Breast epithelium (tissue), 4 donors: ENCODE measurements at regions not wholly inside any gene's neighbourhood (a gene's known extent, or its start where the extent isn't known, plus 50 kb on each side); places are given as distances from the start of the nearest gene placed in this dataset.

Experiments used
- DNase-seq, 2 donors: peaks; one replicate each; pipeline ENCODE4 v3.0.0-alpha.2; 2019; ENCODE audit warnings: low spot score in 2 of 2
- H3K27ac ChIP-seq, 2 donors: fragments of 200-600 bp; sonication (generic) in 1 of 2; one replicate each; pipeline ENCODE4 v1.5.1; 2016 to 2019; ENCODE audit warnings: mild to moderate bottlenecking in 1 of 2
- H3K27me3 ChIP-seq, 2 donors: fragments of 200-600 bp; sonication (generic) in 1 of 2; one replicate each; pipeline versions ENCODE4 v1.5.1 to v1.6.0; 2017 to 2019; ENCODE audit warnings: control low read depth in 1 of 2, mild to moderate bottlenecking in 1 of 2
- H3K36me3 ChIP-seq: fragments of 200-600 bp; one replicate; pipeline ENCODE4 v1.5.1; 2019
- H3K4me1 ChIP-seq, 2 donors: fragments of 200-600 bp; sonication (generic); one replicate each; pipeline ENCODE4 v1.5.1; 2016 to 2019; ENCODE audit warnings: control low read depth in 1 of 2
- H3K4me3 ChIP-seq, 3 donors: fragments of 200-600 bp; sonication (generic); 1 replicate in 2 of 3; 2 replicates in 1 of 3; pipeline ENCODE4 v1.5.1; 2016 to 2019; ENCODE audit warnings: mild to moderate bottlenecking in 3 of 3, moderate library complexity in 2 of 3
- H3K9me3 ChIP-seq, 2 donors: fragments of 200-600 bp; sonication (generic) in 1 of 2; one replicate each; pipeline ENCODE4 v1.5.1; 2016 to 2019; ENCODE audit warnings: control low read depth in 1 of 2
- CTCF ChIP-seq, 3 donors: fragments of 450-650 bp; IDR thresholded peaks; one replicate each; pipeline ENCODE4 v1.5.1; 2016 to 2017; ENCODE audit warnings: antibody characterized with exemption in 3 of 3, mild to moderate bottlenecking in 3 of 3, moderate library complexity in 3 of 3
- POLR2A ChIP-seq: fragments of 450-650 bp; IDR thresholded peaks from one replicate; pipeline ENCODE4 v1.6.1; 2016; ENCODE audit warnings: antibody characterized with exemption, mild to moderate bottlenecking, moderate library complexity
- POLR2AphosphoS5 ChIP-seq, 3 donors: sonication (generic); formaldehyde crosslinking; IDR thresholded peaks; one replicate each; pipeline ENCODE4 v1.6.1; 2017; ENCODE audit warnings: antibody characterized with exemption in 3 of 3
- intact Hi-C: fragments of 100-400 bp; cut with DNase I; formaldehyde crosslinking; loops from one replicate; pipeline ENCODE4 v1.15.1; 2023; ENCODE audit warnings: low total_unique reads

GRCh38 chr16:52786091-52786490 lies 239.1 kb upstream of the TOX3 start:
- H3K4me3 ChIP-seq, result no peak overlapping the region
- no peak overlapping the region for H3K27ac ChIP-seq
- DNase-seq, result no peak
- intact Hi-C loops, result no loop called here
- TF ChIP-seq POLR2A, result no peak
- no peak for TF ChIP-seq CTCF (IDR thresholded peaks at IDR 0.05)
- no peak for TF ChIP-seq POLR2AphosphoS5 (IDR thresholded peaks at IDR 0.05)
- no peaks in the 10 kb centered on the region for H3K4me1 ChIP-seq
- H3K27me3 ChIP-seq, result no peaks in the 10 kb centered on the region
- no peaks in the 10 kb centered on the region for H3K36me3 ChIP-seq
- no peaks in the 10 kb centered on the region for H3K9me3 ChIP-seq

- Histone ChIP-seq H3K27me3 (no peaks in the 10 kb centered on the region), H3K27ac (no peak overlapping the region), H3K36me3 (no peaks in the 10 kb centered on the region), H3K9me3 (no peaks in the 10 kb centered on the region), H3K4me1 (no peaks in the 10 kb centered on the region), H3K4me3 (no peak overlapping the region)
- TF ChIP-seq CTCF (IDR thresholded peaks at IDR 0.05) (no peak), POLR2AphosphoS5 (IDR thresholded peaks at IDR 0.05) (no peak), POLR2A (no peak)
- no peak for DNase-seq
- intact Hi-C loops, result no loop called here
Observed at GRCh38 chr16:52785653-52786052, 238.7 kb upstream of the TOX3 start.

- no peak overlapping the region for H3K27ac ChIP-seq
- H3K36me3 ChIP-seq, result no peaks in the 10 kb centered on the region
- H3K4me3 ChIP-seq, result no peak overlapping the region
- H3K27me3 ChIP-seq, result no peaks in the 10 kb centered on the region
- H3K4me1 ChIP-seq, result no peaks in the 10 kb centered on the region
- H3K9me3 ChIP-seq, result no peaks in the 10 kb centered on the region
- no peak for DNase-seq
- TF ChIP-seq POLR2A, result no peak
- no peak for TF ChIP-seq CTCF (IDR thresholded peaks at IDR 0.05)
- TF ChIP-seq POLR2AphosphoS5 (IDR thresholded peaks at IDR 0.05), result no peak
- intact Hi-C loops, result loop anchor here (5.0 kb wide), 1 partner anchor 96 kb away; no protein-coding TSS in a partner anchor
Observed at GRCh38 chr16:52783616-52784015, 236.7 kb upstream of the TOX3 start.

- Histone ChIP-seq H3K4me3 (no peak overlapping the region), H3K27ac (no peak overlapping the region), H3K9me3 (no peaks in the 10 kb centered on the region), H3K36me3 (no peaks in the 10 kb centered on the region), H3K27me3 (no peaks in the 10 kb centered on the region), H3K4me1 (no peaks in the 10 kb centered on the region)
- TF ChIP-seq CTCF (IDR thresholded peaks at IDR 0.05) (no peak), POLR2A (no peak), POLR2AphosphoS5 (IDR thresholded peaks at IDR 0.05) (no peak)
- DNase-seq, result no peak
- intact Hi-C loops, result loop anchor here (5.0 kb wide), 1 partner anchor 94 kb away; no protein-coding TSS in a partner anchor
Observed at GRCh38 chr16:52781005-52781630, 234.2 kb upstream of the TOX3 start.

- no peak for DNase-seq
- Histone ChIP-seq H3K4me3 (no peak overlapping the region), H3K4me1 (no peaks in the 10 kb centered on the region), H3K36me3 (no peaks in the 10 kb centered on the region), H3K27ac (no peak overlapping the region), H3K27me3 (no peaks in the 10 kb centered on the region), H3K9me3 (no peaks in the 10 kb centered on the region)
- intact Hi-C loops, result no loop called here
- no peak for TF ChIP-seq POLR2AphosphoS5 (IDR thresholded peaks at IDR 0.05)
- no peak for TF ChIP-seq POLR2A
- TF ChIP-seq CTCF (IDR thresholded peaks at IDR 0.05), result no peak
Observed at GRCh38 chr16:52773026-52773425, 226.1 kb upstream of the TOX3 start.
